HG03159 (cell line): ENCODE measurements at regions not wholly inside any gene's neighbourhood (a gene's known extent, or its start where the extent isn't known, plus 50 kb on each side); places are given as distances from the start of the nearest gene placed in this dataset.

Experiments
- ATAC-seq: cut with Tn5 transposase; IDR thresholded peaks from one replicate; pipeline ENCODE4 v1.9.1; 2021; ENCODE audit warnings: mild to moderate bottlenecking, moderate library complexity; ENCODE audit not compliant: unreplicated experiment

DNA sequence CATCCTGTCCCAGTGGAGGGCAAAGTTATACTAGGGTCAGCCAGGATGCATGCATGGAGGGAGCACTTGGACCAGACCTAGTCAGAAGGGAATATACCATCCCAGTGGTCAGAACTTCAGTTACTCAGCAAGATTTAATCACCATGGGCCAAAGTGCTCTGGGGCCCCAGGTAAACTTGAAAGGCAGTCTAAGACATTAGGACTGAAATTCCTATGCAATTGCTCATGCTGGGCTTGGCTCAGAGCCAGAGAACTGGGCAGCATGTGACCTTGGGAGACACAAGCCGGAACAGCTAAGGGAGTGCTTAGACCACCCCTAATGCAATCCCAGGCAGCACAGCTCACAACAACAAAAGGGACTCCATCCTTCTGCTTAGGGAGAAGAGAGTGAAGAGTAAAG, 401.3 kb downstream of the KCNJ3 start:
- ATAC-seq = no peak

GRCh38 chr2:155095613-155096012, 397.1 kb downstream of the KCNJ3 start:
- ATAC-seq = no peak

DNA sequence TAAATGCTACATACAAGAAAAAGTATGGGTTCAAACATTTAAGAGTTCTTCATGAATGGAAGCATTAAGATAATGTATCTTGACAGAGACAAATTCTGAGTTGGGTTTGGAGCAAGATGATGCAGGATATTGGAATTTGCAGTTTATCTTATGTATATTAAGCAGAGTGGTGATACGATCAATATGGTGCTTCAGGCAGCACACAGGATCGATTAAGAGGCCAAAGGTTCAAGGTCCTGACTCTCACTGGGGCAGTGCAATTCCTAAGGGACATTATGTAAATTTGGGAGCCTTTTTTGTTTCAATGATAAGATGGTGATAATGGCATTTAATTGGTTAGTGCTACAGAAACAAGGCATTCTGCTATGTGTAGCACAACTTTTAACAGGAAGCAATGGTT, 381.9 kb downstream of the KCNJ3 start:
- ATAC-seq = no peak

DNA sequence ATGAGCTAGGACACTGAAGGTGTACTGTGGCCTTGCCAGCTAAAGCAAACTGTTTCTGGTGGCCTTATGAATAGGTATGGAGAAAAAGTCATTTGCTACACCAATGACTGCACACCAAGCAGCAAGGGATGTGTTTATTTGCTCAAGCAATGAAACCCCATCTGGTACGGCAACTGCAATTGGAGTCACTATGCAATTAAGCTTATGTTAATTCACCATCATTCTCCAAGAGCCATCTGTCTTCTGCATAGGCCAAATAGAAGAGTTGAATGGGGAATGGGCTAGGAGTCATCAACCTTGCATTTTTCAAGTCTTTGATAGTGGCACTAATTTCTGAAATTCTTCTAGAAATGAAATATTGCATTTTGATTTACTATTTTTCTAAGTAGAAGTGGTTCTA, 372.0 kb downstream of the KCNJ3 start:
- ATAC-seq = no peak

- ATAC-seq = no peak
These were observed 364.4 kb downstream of the KCNJ3 start for GRCh38 chr2:155062922-155063258.

DNA sequence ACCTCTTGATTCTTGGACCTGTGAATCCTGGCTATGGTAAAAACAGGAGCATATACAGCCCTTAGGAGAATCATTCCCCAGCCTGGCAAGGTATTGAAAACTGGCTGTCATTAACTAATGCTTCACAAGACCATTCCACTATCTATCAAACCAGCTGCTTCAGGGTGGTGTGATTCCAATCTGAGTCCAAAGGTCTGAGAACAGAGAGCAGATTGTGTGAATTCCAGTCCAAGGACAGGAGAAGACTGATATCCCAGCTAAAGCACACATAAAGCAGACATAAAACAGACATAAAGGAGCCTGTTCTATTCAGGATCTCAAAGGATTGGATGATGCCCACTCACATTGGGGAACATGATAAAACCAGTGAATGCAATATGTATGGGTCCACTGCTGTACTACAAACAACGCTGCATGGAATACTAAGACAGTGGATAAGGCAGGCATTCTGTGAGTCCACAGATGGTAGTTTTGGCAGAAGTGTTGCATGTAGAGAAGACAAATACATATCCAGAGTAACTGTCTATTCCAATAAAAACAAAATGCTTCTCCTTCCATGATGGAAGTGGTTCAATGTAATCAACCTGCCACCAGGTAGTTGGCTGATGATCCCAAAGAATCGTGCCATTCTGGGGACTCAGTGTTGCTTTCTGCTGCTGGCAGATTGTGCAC, 363.9 kb downstream of the KCNJ3 start:
- ATAC-seq = no peak

- no peak for ATAC-seq
These were observed 362.4 kb downstream of the KCNJ3 start for GRCh38 chr2:155060896-155061295.

DNA sequence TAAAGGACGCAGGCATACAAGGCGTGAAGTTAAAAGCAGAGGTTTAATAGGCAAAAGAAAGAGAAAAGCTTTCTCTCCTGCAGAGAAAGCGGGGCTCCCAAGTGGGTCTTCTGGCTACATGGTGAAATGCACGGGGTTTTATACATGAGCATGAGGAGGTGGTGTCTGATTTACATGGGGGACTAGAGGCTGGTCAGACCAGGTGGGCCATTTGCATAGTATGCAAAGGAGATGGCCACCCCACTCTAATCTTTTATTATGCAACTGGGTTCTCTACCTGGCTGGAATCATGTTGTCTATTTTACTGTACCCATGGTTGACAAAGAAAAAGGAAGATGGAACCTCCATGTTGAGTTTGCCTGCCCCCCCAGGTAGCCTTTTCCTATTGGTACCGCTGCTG, 356.2 kb downstream of the KCNJ3 start:
- no peak for ATAC-seq

- no peak for ATAC-seq
These were observed 344.6 kb downstream of the KCNJ3 start for GRCh38 chr2:155043097-155043496.

DNA sequence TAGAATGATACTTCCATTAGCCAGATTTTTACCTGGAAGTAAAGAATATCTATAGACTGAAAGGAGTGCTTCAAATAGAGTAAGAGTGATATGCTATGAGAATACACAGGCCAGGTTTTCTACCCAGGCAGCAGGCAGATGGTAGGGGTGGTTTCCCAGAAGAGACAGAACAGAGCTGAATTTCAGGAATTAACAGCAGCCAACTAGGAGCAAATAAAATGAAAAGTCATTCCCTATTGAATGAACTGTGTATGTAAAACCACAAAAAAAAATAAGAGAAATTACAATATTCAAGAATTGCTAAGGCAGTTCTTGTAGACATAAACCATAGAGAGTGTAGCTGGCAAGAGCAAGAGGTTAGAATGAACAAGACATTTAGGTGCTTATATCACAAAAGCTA, 336.8 kb downstream of the KCNJ3 start:
- ATAC-seq = no peak

DNA sequence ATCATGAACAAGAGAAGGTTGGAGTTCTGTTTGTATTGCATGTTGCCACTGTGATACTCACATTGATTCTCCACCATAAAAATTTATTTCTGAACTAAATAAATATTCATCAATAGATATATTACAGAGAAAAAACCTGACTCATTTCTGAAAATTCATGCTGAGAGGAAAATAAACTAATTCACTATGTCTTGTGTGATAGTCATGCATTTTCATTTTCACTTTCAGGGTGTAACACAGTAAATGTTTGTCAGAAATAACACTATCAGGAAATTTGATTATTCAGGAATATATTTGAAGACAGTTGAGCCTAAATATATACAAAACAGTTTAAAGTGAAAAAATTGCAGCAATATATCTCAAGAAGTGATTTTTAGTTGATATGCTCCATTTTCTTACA, 335.2 kb downstream of the KCNJ3 start:
- ATAC-seq = no peak

DNA sequence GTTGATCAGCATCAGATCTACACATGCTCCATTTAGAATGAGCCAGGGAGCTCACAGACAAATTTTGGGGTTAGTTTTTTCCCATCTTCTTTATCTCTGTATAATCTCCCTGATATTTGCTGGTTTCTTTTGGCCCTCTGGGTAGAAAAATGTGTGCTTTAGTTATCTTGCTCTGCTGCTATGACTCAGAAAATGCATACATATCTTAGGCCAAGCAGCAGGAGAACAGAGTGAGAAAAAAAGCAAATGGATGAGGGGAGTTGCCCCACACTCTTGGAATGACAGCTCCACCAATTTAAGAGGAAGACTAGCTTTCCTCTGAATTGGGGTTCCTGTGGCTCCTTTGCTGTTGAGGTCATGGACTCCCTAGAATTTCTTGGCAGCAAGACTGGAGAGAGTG, 331.8 kb downstream of the KCNJ3 start:
- ATAC-seq = no peak

- no peak for ATAC-seq
These were observed 328.2 kb downstream of the KCNJ3 start for GRCh38 chr2:155026651-155027174.

- no peak for ATAC-seq
These were observed 325.2 kb downstream of the KCNJ3 start for GRCh38 chr2:155023674-155024073.

DNA sequence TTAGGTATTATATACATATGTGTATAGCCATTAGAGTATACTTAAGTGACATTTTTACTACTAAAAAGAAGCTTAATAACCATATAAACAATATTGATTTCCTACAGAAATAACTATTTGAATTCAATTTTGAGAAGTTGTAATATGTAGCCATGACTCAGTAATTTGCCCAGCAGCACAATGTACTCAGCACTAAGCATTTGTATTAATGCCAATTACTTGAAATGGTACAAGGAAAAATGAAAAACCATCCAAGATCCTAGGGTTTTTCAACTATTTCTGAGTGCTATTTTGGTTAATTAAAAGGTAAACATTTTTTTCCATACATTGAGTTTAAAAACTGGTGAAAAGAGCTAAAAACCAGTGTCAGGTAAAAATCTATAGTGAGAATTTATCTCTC, 324.0 kb downstream of the KCNJ3 start:
- no peak for ATAC-seq

DNA sequence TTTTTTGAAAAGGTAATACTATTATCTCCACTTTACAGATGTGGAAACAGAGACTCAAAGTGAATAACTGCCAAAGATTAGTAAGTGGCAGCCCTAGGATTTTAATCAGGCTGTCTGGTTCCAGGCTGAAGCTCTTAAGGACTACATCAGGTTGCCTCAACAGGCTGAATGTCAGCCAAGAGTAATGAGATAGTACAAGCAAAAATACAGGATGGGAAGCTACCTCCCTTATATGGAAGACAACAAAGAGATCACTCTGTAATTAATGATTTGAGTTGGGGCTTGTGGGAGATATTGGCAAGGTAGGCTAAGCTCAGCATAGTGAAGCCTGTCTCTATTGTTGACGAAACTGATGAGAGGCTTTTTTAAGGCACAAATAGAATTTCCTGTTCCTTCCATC, 323.1 kb downstream of the KCNJ3 start:
- ATAC-seq = no peak

DNA sequence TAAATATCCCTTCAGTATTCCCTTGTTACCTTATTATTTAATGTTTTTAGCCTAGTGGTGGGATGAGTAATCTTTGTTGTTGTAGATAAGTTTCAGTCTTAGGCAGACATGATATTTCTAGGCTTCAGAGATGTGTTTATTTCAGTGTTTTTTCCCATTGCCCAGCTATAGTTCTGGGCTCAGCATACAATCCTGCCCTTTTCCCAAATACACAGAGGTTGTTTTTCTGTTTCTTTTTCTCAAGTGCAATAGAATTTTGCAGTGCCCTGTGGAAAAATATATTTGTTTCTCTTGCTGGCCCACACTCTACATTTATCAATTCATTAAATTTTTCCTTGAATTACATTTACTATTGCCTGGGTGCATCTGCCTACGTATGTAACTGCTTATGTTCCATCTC, 321.8 kb downstream of the KCNJ3 start:
- no peak for ATAC-seq

DNA sequence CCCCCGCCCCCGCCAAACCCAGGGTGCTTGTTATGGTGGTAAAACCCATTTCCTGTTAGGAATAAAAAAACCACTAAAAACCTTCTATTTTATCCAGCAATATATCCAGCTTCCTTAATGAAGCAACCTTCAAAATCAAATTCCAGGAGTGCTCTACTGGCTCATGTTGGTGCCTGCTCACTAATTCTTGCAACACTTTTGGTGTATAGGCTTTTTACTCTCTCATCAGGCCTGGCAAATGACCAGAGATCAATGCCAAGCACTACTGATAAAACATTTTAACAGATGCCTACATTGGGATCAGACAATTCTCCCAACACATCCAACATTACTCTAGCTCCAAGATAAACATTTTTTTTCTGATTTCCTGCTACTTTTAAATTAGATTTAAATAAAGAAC, 312.4 kb downstream of the KCNJ3 start:
- ATAC-seq = no peak

- no peak for ATAC-seq
These were observed 296.9 kb downstream of the KCNJ3 start for GRCh38 chr2:154995361-154995760.

DNA sequence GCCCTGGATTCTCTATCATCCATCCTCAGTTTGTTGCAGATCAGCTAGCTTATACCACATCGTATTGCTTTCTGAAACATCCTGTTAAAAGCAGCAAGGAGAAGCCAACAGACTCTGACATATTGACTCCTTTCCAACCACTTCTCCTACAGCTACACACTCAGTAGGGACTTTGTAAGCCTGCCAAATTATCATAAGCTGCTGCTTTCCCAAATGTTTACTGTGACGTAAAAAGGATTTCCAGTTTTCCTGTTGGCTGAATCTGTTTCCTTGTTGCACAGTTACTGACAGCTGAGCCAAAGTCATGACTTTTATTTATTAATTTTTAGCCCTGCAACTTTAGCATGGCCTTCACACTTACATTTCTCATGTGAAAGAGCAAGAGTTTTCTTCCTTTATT, 294.3 kb downstream of the KCNJ3 start:
- no peak for ATAC-seq

DNA sequence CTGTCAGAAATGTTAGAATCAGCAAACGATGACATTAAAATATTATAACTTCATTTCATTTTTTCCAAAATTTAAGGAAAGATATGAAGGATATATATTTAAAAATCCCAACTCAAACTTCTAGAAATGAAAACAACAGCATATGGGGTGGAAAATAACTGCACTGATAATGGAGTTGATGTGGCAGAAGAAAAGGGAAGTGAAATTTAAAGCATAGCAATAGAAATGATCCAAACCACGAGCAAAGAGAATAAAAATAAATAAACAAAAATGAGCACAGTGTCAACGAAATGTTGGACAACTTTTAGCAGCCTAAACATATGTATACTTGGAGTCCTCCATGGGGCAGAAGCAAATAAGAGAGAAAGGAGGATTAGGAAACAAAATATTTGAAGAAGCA, 280.2 kb downstream of the KCNJ3 start:
- ATAC-seq = peak; percentile 72

- ATAC-seq = no peak
These were observed 279.7 kb downstream of the KCNJ3 start for GRCh38 chr2:154978244-154978643.

DNA sequence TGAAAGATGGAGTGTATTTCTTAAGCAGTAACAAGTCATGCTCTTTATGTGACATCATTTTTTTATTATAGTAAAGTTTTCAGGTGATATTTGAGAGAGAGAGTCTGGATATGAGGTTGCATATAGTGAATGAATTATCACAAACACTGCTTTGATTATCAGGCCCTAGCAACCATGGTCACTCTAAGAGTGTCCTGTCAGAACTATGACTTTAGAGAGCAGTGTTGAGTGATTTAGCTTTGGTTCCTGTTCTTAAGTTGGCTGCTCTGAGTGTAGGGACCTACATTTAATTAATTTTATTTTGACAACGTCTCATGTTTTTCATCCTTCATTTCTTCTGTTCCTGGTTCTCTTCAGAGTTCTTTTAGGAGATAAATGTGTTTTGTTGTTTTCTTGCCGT, 275.5 kb downstream of the KCNJ3 start:
- ATAC-seq = no peak
